Keratinocyte (primary cell): ENCODE measurements at regions not wholly inside any gene's neighbourhood (a gene's known extent, or its start where the extent isn't known, plus 50 kb on each side); places are given as distances from the start of the nearest gene placed in this dataset.

Source experiments
- DNase-seq: peaks from one replicate; pipeline ENCODE4 v3.0.0-alpha.2; 2011; ENCODE audit warnings: low read depth, missing footprints, low spot score
- FAIRE-seq: peaks from 2 replicates; lab custom pipeline; 2011; peaks lifted over from hg19 to GRCh38; lab: Jason Lieb, UNC
- H2AFZ ChIP-seq: 2 replicates; pipeline ENCODE4 v1.6.0; 2012; ENCODE audit warnings: low read length, control low read depth, inconsistent platforms; ENCODE audit not compliant: control insufficient read depth
- H3K27ac ChIP-seq: 2 replicates; pipeline ENCODE4 v1.5.1; 2011; ENCODE audit warnings: low read length; ENCODE audit not compliant: control insufficient read depth, insufficient read depth
- H3K27me3 ChIP-seq: 3 replicates; pipeline ENCODE4 v1.6.0; 2011; ENCODE audit warnings: low read length; ENCODE audit not compliant: control insufficient read depth, insufficient read depth; ENCODE audit errors: extremely low read depth
- H3K36me3 ChIP-seq, 2 experiments: 2 replicates in 1 of 2; 3 replicates in 1 of 2; pipeline ENCODE4 v1.5.1; 2011; ENCODE audit warnings: low read length in 2 of 2, mild to moderate bottlenecking in 1 of 2; ENCODE audit not compliant: control insufficient read depth in 2 of 2, insufficient read depth in 2 of 2; ENCODE audit errors: extremely low read depth in 1 of 2
- H3K4me1 ChIP-seq: 3 replicates; pipeline ENCODE4 v1.5.1; 2011; ENCODE audit warnings: low read length; ENCODE audit not compliant: control insufficient read depth, insufficient read depth; ENCODE audit errors: extremely low read depth
- H3K4me2 ChIP-seq: 3 replicates; pipeline ENCODE4 v1.6.0; 2011; ENCODE audit warnings: low read depth, low read length; ENCODE audit not compliant: control insufficient read depth, insufficient read depth; ENCODE audit errors: extremely low read depth
- H3K4me3 ChIP-seq, 3 experiments: fragments of 200-600 bp in 1 of 3; sonication (generic) in 1 of 3; 2 replicates in 2 of 3; 3 replicates in 1 of 3; pipeline ENCODE4 v1.5.1; 2011 to 2016; ENCODE audit warnings: low read length in 3 of 3, mild to moderate bottlenecking in 3 of 3, control low read depth in 2 of 3, inconsistent platforms in 1 of 3, low read depth in 1 of 3, mixed read lengths in 1 of 3, mixed run types in 1 of 3, moderate library complexity in 1 of 3; ENCODE audit not compliant: control insufficient read depth in 2 of 3, insufficient read depth in 2 of 3; ENCODE audit errors: extremely low read depth in 1 of 3
- H3K79me2 ChIP-seq: 2 replicates; pipeline ENCODE4 v1.6.0; 2012; ENCODE audit warnings: low read length; ENCODE audit not compliant: control insufficient read depth, insufficient read depth
- H3K9ac ChIP-seq: 3 replicates; pipeline ENCODE4 v1.6.0; 2011; ENCODE audit warnings: low read length; ENCODE audit not compliant: control insufficient read depth, insufficient read depth; ENCODE audit errors: extremely low read depth
- H3K9me1 ChIP-seq: 3 replicates; pipeline ENCODE4 v1.6.0; 2011; ENCODE audit warnings: low read length; ENCODE audit not compliant: control insufficient read depth, insufficient read depth; ENCODE audit errors: extremely low read depth
- H3K9me3 ChIP-seq: 2 replicates; pipeline ENCODE4 v1.5.1; 2012; ENCODE audit warnings: low read depth, low read length; ENCODE audit not compliant: control insufficient read depth
- H4K20me1 ChIP-seq: 3 replicates; pipeline ENCODE4 v1.6.0; 2011; ENCODE audit warnings: low read length; ENCODE audit not compliant: control insufficient read depth, insufficient read depth; ENCODE audit errors: extremely low read depth
- CTCF ChIP-seq, 3 experiments: IDR thresholded peaks in 1 of 3; conservative IDR thresholded peaks in 1 of 3; optimal IDR thresholded peaks in 1 of 3; 2 replicates in 2 of 3; 3 replicates in 1 of 3; pipeline versions ENCODE3 to v1.5.1; 2011; ENCODE audit warnings: low read length in 3 of 3, mild to moderate bottlenecking in 3 of 3, moderate library complexity in 2 of 3, control low read depth in 1 of 3, inconsistent platforms in 1 of 3; ENCODE audit not compliant: insufficient read depth in 2 of 3; ENCODE audit errors: extremely low read depth in 1 of 3
- EZH2 ChIP-seq: IDR thresholded peaks from one replicate; pipeline ENCODE4 v1.6.1; 2012; ENCODE audit warnings: inconsistent platforms, mild to moderate bottlenecking, low read length, moderate library complexity
- dilution Hi-C: fragments of 300-500 bp; cut with MboI; formaldehyde crosslinking; loops from one replicate; pipeline ENCODE4 v1.7.0; 2020; ENCODE audit warnings: low sequenced_read_pairs; ENCODE audit not compliant: extremely low pct_ligation_motif_present

DNA sequence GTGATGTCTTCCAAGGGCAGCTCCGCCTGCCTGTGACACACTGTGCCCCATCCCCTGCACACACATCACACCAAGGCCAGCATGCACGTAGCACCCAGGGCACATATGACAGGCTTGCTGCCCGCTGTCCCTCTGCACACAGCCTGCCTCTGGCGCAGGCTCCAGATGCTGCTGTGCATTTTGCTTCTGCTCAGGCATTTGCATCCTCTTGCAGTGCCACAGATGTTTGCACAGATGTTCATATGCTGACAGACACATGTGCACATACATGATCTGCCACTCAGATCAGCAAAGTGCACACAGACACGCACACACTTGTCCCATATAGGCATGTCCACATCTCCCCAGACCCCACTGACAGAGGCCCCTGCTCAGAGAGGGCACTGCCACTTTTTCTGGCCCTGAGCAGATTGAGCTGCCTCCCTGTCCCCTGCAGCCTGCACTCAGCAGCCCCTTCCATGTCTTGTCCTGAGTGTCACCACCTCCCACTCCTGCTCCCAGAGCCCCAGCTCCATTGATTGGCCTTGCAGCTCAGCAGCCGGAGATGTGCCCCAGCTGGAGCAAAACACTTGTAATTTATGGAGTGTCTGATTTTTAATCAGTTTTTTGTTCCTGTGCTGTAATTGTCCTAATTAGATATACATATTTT lies 115.1 kb upstream of the RPL38 start:
- Histone ChIP-seq H4K20me1 (no peaks in the 10 kb centered on the region), H3K4me1 (no peaks in the 10 kb centered on the region), H3K4me2 (no peak overlapping the region), H3K36me3 (no peaks in the 10 kb centered on the region), H3K79me2 (no peaks in the 10 kb centered on the region), H3K9me1 (no peaks in the 10 kb centered on the region), H3K9me3 (no peaks in the 10 kb centered on the region), H3K9ac (no peak overlapping the region), H3K27me3 (no peaks in the 10 kb centered on the region), H3K27ac (no peak overlapping the region), H3K4me3 (no peak overlapping the region), H2AFZ (no peak overlapping the region)
- no peak for FAIRE-seq
- TF ChIP-seq CTCF (optimal IDR thresholded peaks at IDR 0.05 in 1 of 3, IDR thresholded peaks at IDR 0.05 in 1 of 3, conservative IDR thresholded peaks at IDR 0.05 in 1 of 3; ENCODE audit: extremely low read depth in 1 of 3, insufficient read depth in 2 of 3, low read length in 3 of 3) (no peak), EZH2 (no peak)
- dilution Hi-C loops = no loop called here
- DNase-seq = no peak

- no peak overlapping the region for H3K27ac ChIP-seq
- no peaks in the 10 kb centered on the region for H3K27me3 ChIP-seq
- no peak overlapping the region for H3K4me3 ChIP-seq
- dilution Hi-C loops = no loop called here
- H3K4me2 ChIP-seq = no peak overlapping the region
- no peaks in the 10 kb centered on the region for H3K9me1 ChIP-seq
- H3K9me3 ChIP-seq = no peaks in the 10 kb centered on the region
- no peaks in the 10 kb centered on the region for H3K79me2 ChIP-seq
- no peaks in the 10 kb centered on the region for H3K36me3 ChIP-seq
- TF ChIP-seq EZH2 = no peak
- TF ChIP-seq CTCF (optimal IDR thresholded peaks at IDR 0.05 in 1 of 3, IDR thresholded peaks at IDR 0.05 in 1 of 3, conservative IDR thresholded peaks at IDR 0.05 in 1 of 3; ENCODE audit: extremely low read depth in 1 of 3, insufficient read depth in 2 of 3, low read length in 3 of 3) = no peak
- no peak overlapping the region for H3K9ac ChIP-seq
- DNase-seq = no peak
- no peak for FAIRE-seq
- no peaks in the 10 kb centered on the region for H3K4me1 ChIP-seq
- no peaks in the 10 kb centered on the region for H4K20me1 ChIP-seq
- no peak overlapping the region for H2AFZ ChIP-seq
These were observed 114.5 kb upstream of the RPL38 start for GRCh38 chr17:74088934-74089329.
